HG02885 (cell line): ENCODE measurements at regions not wholly inside any gene's neighbourhood (a gene's known extent, or its start where the extent isn't known, plus 50 kb on each side); places are given as distances from the start of the nearest gene placed in this dataset.

Experiments used
- ATAC-seq: cut with Tn5 transposase; IDR thresholded peaks from one replicate; pipeline ENCODE4 v1.9.1; 2021; ENCODE audit warnings: mild to moderate bottlenecking; ENCODE audit not compliant: unreplicated experiment, poor library complexity

GRCh38 chr18:75529394-75529793 is 101.9 kb upstream of the SMIM21 start:
- ATAC-seq, result no peak

GRCh38 chr18:75527848-75528685 is 100.6 kb upstream of the SMIM21 start:
- no peak for ATAC-seq

GRCh38 chr18:75526038-75526437 is 98.5 kb upstream of the SMIM21 start:
- ATAC-seq, result no peak

GRCh38 chr18:75525331-75525730 is 97.8 kb upstream of the SMIM21 start:
- ATAC-seq, result no peak

GRCh38 chr18:75524841-75525240 is 97.3 kb upstream of the SMIM21 start:
- no peak for ATAC-seq

GRCh38 chr18:75524181-75524580 is 96.7 kb upstream of the SMIM21 start:
- ATAC-seq, result no peak

- ATAC-seq, result no peak
Measured at GRCh38 chr18:75521816-75522215, 94.3 kb upstream of the SMIM21 start.

GRCh38 chr18:75518007-75518406 is 90.5 kb upstream of the SMIM21 start:
- ATAC-seq, result no peak

GRCh38 chr18:75517286-75517685 is 89.8 kb upstream of the SMIM21 start:
- no peak for ATAC-seq

GRCh38 chr18:75507636-75508035 is 80.1 kb upstream of the SMIM21 start:
- no peak for ATAC-seq

- ATAC-seq, result no peak
Measured at GRCh38 chr18:75506913-75507312, 79.4 kb upstream of the SMIM21 start.

- ATAC-seq, result no peak
Measured at GRCh38 chr18:75504469-75504868, 77.0 kb upstream of the SMIM21 start.

- ATAC-seq, result no peak
Measured at GRCh38 chr18:75503615-75504014, 76.1 kb upstream of the SMIM21 start.

GRCh38 chr18:75502286-75502685 is 74.8 kb upstream of the SMIM21 start:
- ATAC-seq, result no peak

- no peak for ATAC-seq
Measured at GRCh38 chr18:75500545-75500944, 73.0 kb upstream of the SMIM21 start.

GRCh38 chr18:75497576-75498235 is 70.2 kb upstream of the SMIM21 start:
- no peak for ATAC-seq

- ATAC-seq, result no peak
Measured at GRCh38 chr18:75496151-75496550, 68.6 kb upstream of the SMIM21 start.

GRCh38 chr18:75492852-75493251 is 65.3 kb upstream of the SMIM21 start:
- no peak for ATAC-seq

GRCh38 chr18:75491361-75491760 is 63.9 kb upstream of the SMIM21 start:
- no peak for ATAC-seq

- no peak for ATAC-seq
Measured at GRCh38 chr18:75489493-75490190, 62.1 kb upstream of the SMIM21 start.

- no peak for ATAC-seq
Measured at GRCh38 chr18:75483662-75484061, 56.2 kb upstream of the SMIM21 start.
